Medulla oblongata (tissue), 1 donor: ENCODE measurements at regions not wholly inside any gene's neighbourhood (a gene's known extent, or its start where the extent isn't known, plus 50 kb on each side); places are given as distances from the start of the nearest gene placed in this dataset.
"Not testable (repeated sequence)": the region's sequence is repeated elsewhere in the genome, so short reads cannot be mapped to it uniquely, and the experiment has no call there.

Experiments used
- DNase-seq: peaks from one replicate; pipeline ENCODE4 v3.0.0-alpha.2; 2015; ENCODE audit errors: extremely low spot score

DNA sequence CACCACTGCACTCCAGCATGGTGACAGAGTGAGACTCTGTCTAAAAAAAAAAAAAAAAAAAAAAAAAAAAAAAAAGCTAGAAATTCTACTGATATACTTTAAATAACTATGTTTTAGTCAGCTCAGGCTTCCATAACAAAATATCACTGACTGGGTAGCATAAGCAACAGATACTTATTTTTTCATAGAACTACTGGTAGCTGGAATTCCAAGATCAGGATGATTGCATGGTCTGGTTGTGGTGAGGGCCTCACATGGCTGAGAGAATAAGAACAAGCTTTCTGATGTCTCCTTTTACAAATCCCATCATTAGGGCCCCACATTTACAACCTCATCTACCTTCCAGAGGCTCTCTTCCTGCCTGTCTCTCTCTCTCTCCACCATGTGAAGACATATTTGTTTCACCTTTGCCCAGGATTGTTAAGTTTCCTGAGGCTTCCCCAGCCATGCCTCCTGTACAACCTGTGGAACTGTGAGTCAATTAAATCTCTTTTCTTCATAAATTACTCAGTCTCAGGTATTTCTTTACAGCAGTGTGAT is 126.7 kb upstream of the SEMA3C start:
- DNase-seq, result no peak

DNA sequence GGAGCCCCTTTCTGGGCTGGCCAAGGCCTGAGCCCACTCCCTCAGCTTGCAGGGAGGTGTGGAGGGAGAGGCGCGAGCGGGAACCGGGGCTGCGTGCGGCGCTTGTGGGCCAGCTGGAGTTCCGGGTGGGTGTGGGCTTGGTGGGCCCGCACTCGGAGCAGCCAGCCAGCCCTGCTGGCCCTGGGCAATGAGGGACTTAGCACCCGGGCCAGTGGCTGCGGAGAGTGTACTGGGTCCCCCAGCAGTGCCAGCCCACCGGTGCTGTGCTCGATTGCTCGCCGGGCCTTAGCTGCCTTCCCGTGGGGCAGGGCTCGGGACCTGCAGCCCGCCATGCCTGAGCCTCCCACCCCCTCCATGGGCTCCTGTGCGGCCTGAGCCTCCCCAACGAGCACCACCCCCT is 123.8 kb upstream of the SEMA3C start:
- DNase-seq, result not testable (repeated sequence)

DNA sequence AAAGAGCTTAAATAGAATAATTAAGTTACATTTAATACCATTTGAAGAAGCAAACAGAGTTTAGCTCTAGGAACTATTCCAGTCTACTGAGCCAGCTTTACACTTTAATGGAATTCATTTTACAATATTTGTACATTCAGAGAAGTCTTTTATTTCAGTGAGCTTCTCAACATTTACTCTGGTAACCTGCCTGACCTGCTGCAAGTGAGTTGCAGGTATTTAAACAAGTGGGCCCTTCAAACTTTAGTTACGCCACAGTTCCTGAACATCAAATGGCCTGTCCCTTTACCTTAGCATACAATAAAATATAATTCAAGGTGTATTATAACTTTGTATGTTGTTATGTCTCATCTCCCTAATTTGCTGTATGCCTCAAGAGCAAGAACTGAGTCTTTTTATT is 121.6 kb upstream of the SEMA3C start:
- DNase-seq, result no peak

DNA sequence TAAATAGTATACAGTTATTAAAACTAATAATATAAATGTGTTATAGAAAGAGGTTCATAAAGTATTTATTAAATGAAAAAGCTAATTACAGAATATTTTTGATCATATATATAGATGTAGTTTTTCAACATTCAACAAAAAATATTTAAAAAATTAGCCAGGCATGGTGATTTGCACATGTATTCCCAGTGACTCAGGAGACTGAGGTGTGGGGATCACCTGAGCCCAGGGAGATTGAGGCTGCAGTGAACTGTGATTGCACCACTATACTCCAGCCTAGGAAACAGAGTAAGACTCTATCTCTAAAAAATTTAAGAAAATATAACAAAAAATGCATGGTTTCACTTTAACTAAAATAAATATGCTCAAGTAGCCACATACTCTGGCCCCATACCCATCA is 118.0 kb upstream of the SEMA3C start:
- no peak for DNase-seq

DNA sequence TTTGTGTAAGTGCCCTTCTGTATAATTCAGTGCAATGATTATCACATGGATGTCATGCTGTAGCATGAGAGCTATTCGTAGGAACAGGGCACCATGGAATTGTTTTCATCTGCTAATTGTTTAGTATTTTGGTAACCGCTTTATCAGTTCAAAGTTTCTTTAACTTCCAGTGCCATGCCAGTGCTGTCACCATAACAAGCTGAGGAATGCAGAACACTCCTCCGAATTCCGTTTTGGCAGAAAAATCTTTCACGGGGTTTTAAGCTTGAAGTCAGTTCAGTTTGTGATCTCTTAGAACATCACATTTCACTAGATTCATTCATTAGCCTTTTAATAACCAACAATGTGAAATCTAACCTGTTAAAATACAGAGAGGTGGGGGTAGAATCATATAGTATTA is 117.2 kb upstream of the SEMA3C start:
- no peak for DNase-seq

DNA sequence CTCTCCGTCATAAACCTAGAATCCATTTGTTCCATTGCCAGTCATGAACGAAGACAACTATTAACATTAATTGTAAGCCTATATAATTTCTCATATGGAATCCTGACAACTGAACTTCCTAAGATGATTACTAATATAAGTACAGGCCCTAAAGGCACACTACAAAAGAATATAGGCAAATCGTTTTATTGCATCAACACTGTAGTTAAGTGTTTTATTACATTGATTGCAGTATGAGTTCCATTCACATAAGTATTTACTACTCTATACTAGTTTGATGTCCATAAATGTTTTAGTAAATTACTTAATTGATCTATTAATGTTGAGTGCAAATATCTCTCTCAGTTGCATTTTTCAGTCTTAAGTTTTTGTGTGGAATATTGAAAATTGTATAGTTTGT is 113.1 kb upstream of the SEMA3C start:
- no peak for DNase-seq

DNA sequence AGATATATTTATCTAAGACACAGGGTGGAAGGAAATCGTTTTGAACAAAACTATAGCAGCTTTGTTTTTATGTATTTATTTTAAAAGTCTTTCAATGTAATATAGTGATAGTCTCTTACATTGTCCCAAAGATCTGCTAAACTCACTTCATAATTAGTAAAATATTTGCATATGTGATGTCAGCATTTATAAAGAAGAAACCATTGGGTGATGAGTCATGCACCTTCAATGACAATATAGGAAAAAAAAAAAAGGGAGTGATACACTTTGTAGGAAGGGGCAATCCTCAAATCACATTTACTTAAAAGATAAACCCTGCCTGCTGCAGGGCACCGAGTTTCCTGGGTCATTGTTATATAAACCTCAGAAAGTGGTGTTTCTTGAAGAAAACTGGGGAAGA is 112.4 kb upstream of the SEMA3C start:
- DNase-seq, result no peak

DNA sequence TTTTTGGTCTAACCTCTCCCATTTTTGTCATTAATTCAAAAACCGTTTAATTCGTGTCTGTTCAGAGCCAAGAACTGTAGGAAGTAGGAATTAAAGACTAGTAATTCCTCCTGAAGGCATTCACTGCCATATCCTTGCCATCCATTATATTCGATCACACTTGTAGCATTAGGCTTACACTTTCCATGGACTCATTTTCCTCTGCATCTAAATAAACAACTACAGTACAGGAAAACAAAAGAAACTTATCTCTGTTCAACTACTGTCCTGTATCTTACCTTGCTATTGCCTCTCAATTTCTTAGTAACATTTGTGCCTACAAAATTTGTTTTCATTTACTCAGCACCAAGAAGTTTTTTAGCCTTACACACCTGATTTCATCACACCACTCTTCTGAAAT is 111.6 kb upstream of the SEMA3C start:
- no peak for DNase-seq

DNA sequence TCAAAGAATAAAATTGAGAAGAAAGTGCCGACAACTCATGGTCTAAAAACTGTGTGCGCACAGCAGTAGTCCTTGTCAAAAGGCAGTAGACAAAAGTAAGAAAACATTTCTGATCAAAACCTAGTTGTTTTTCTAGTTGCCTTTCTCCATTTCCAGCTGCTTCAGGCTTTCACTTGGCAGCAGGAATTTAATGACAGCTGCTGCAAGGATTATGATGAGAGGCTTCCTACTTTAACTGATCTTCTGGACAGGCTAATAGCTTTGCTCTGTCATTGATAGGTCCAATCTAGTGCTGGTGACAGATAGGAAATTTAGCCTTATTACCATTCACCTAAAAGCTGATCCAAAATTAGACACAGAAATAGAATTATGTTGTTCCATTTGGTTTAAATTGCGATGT is 110.7 kb upstream of the SEMA3C start:
- DNase-seq, result no peak

DNA sequence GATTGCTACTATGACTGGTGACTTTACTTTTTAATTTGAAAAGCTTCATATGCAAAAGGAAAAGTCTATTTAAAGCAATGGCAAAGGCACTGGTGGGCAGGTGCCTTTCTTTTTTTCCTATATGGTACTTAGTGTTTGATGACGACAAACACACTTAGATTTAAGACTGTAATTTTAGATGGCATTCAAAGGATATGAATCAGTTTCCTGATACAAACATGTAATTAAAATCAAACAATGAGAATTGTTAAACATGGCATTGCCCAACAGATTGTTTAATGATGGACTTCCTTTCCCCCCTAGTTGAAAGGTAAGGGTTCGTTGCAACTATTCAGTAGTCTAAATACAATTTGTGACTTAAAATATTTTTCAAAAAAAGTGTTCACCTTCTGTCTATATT is 106.5 kb upstream of the SEMA3C start:
- no peak for DNase-seq

DNA sequence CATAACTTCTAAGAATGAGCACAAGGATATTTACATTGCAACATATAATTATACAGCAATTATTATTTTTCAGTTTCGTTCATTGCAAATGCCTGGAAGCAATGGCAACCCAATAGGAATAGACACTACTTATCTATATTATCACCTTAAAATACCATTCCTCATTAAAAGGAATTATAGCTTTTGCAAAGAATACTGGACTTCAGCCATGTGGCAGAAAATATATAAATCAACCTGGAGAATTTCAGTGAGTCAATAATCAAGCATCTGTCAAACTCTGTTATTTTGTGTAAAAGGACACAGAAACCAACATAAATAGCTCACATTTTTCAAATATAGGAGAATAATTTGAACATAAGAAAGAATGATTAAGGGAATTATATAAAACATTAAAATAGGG is 96.1 kb upstream of the SEMA3C start:
- no peak for DNase-seq

DNA sequence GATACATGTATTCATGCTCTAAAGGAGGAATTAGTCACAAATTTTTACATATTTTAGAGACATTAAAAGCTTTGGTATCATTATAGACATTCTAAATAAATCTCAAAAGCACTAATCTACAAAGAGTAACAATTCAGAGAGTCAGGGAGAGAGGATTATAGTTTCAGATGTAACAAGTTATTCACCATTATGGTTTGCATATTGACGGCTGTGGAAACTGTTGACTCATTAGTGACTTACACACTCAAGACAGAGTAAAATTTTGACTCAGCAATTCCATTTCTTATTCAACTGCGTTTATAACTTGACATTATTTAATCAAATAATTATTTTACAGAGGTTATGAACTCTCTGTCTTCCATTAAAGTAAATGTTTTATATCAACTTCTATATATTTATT is 95.4 kb upstream of the SEMA3C start:
- DNase-seq, result no peak

DNA sequence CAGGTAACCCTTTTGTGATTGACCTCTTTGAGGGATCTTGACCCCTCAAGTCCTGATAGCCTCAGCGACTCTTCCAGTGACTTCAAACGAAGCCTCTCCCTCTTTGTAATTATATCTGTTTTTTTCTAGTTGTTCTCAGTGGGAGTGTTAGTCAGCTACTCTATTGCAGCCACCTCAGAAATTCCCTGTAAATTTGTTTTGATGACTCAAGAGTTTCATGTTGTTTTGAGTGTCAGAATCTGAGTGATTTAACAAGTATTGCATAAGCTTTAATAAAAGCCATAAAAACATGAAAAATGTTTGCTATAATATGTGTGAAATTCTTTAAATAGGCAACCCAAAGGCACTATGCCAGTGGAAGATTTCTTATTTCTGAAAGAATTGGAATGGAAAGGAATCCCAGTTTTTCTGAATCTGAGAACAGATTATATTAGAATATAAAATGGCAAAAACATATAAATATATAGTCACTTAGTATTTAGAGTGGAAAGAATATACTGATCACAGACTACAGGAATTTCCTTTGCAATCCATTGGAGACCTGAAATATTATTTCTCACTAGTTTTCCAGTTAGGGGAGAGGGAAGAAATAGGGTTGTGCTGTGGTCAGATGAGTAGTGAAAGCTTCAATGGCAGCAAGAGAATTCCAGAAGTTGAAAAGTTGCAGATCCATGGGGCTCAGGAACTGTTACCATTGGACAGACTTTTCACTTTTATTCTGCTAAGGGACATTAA is 94.4 kb upstream of the SEMA3C start:
- DNase-seq, result no peak

DNA sequence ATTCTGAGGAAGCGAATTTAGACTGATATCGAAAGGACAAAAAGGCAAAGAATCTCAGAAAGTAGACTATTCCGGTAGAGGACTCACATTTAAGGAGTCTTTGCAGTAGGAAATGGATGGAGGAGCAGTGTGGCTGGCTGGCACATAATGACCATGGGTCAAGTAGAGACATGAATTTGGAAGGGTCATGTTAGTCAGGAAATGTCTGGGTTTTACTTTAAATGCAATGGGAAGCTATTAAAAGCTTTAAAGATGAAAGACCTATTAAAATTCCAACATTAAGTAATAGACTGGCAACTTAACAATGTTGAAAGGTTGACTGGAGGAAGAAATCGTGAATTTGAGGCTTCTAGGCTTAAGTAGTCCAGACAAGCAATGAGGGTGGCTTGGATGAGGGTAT is 90.0 kb upstream of the SEMA3C start:
- no peak for DNase-seq

DNA sequence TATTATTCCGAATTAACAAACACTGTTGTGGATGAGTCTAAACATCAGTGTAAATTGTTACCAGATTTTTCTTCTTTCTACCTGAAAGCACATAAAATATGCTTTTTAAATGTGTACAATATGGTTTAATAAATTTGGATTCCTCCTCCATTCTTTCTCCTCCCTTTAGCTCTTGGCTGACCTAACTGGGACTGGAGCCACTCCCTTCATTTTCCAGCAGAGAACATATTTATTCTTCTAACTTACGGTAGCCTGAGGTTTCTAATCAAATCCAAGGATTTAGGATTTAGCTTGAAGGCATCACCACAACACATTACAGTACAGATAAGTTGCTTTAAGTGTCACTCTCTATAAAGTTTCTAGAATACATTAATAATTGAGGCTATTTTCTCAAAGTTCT is 88.2 kb upstream of the SEMA3C start:
- no peak for DNase-seq

DNA sequence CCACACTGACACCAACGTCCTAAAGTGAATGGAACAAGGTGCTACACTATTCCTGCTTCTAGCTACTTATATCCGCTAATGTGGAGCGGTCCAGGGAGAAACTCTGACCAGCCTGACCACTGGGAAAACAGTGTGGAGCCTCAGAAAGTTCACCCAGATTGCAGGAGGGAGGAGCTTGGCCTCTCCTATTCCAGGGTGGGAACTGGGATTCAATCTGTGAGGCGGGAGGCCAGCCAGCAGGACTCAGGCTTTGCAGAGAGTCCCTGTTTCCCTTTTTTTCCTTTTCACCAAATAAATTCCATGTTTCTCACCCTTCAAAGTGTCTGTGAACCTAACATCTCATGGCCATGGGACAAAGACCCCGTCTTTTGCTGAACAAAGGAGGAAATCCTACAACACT is 86.4 kb upstream of the SEMA3C start:
- DNase-seq, result no peak

DNA sequence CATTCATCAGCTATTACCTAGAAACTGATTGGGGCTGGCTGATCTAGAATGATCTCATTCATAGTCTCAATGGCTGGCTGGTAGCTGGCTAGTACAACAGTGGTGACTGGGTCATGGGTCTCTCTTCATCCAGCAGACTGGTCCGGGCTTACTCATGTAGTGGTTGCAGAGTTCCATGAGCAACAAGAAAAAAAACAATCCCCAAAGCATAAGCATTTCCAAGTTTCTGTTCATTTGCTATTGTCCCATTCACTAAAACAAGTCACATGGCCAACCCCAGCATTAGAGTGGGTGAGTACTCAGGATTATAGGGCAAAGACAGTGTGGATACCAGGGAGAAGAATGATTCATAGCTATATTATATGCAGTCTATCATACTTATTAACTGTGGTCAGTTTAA is 85.2 kb upstream of the SEMA3C start:
- DNase-seq, result no peak

DNA sequence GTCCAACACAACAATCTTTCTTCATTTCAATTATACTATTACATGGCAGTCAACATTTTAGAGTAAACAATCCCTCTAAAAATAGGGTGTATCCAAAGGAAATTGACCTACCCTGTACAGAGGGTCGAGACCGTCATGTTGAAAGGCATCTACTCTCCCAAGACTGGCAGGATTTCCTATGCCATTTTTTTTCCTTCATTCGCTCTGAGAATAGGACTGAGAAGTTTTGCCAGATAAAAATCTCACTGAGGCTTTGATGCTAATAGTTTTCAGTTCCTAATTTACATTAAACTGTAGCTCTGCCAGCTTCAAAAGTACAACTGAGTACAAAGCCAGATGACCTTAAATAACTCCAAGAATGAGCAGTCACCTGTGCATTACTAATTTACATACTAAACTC is 84.5 kb upstream of the SEMA3C start:
- DNase-seq, result no peak

DNA sequence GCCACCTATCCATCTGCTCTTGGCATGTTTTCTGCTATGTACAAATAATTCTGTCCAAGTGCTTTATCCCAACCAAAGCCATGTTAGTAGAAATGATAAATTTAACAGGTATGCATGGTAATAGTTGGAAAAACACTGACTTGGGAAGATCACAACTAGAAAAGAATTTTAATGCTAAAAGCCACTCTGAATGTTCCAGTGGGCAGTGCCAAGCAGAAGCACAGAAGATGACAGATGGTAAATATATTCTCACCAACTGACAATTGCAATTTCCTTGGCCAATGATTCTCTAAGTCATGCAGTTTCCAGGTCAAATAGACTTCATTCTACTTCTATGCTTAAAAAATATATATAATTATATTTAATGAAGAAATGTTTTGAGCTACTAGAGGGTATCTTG is 83.6 kb upstream of the SEMA3C start:
- DNase-seq, result no peak

DNA sequence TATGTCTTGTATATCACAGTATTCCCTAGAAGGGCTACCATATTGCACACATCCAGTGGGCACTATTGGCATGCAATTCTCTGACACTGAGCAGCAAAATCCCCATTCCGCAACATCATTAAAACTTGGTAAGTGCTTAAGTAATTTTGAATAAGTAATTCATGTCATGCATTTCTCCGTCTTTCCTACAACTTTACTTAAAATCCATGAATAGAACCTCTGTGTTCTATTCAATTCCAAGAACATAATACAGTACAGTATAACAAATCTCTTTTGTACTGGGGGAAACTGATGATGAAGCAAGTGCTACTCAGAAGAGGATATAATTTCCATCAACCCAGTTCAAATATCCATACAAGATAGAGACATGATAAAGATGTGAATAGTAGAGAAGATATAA is 80.9 kb upstream of the SEMA3C start:
- no peak for DNase-seq

DNA sequence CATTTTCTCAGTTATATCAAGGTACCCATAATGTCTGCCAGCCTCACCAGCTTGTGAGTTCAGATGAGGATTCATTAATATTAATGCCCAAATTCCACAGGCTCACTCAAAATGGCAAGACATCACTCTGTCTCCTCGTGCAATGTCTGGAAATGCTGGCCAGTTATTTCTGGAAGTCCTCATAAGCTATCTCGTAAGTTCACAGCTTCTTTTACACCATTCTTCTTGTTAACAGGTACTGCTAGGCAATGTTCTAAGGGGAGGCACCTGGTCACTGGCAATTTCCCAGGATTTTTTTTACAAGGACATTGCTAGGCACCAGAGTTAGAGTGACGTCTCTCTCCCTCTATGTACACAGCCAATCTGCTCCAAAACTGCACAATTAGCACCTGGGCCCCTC is 80.2 kb upstream of the SEMA3C start:
- DNase-seq, result no peak

DNA sequence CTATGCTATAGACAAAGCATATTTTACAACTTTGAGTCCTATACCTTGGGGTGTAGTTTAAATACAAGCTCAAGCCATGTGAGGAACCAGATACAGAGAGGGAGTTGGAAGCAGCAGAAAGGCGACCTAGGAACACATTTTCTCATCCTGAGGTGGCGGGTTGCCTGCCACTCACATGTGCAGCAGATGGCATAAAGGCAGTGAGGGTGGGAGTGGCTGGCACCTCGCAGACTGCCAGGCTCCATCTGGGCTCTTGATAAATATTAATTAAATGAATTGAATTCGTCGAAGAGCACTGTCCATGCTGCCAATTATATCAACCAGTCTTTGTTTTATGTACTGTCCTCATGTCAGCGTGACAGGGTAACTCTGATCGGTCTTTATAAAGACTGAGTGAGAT is 79.0 kb upstream of the SEMA3C start:
- no peak for DNase-seq

DNA sequence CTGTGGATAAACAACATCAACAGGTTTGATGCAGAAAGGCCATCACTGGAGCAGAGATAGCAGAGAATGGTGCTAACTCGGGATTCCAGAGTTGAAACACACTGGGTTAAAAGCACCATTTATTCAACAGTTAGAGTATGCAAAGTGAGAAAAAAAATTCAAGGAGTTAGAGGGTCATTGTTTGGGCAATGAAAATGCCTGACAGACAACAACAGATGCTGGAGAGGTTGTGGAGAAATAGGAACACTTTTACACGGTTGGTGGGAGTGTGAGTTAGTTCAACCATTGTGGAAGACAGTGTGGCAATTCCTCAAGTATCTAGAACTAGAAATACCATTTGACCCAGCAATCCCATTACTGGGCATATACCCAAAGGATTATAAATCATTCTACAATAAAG is 77.4 kb upstream of the SEMA3C start:
- DNase-seq, result not testable (repeated sequence)

DNA sequence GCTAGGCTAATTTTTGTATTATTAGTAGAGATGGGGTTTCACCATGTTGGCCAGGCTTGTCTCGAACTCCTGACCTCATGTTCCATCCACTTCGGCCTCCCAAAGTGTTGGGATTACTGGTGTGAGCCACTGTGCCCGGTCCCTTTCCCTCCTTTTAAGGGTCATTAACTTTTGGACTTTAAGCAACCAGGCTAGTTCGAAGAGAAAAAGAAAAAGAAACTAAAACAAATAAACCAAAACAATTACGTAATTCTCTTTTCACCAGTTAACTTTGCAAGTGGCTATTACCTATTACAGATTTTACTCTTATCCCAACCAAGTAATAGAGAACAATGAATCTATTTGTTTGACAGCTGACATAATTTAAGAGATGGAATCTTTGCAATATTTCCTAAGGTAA is 72.8 kb upstream of the SEMA3C start:
- DNase-seq, result no peak
